ENCODE measurements at regions not wholly inside any gene's neighbourhood (a gene's known extent, or its start where the extent isn't known, plus 50 kb on each side); places are given as distances from the start of the nearest gene placed in this dataset.

GRCh38 chr4:128470492-128471053 is 183.0 kb upstream of the PGRMC2 start:
- H3K4me1 ChIP-seq: peaks cover 0 to 26% (median 5%) of the 10 kb centered on the region in 6 donors
- 72 to 81% (median 76%) methylated on average over 5 of the region's 5 CpGs for WGBS, 5 donors
- no peaks in the 10 kb centered on the region for H3K27me3 ChIP-seq (replicated peaks in 1 of 7)
- TF ChIP-seq POLR2A (IDR thresholded peaks at IDR 0.05) (no peak), POLR2AphosphoS5 (IDR thresholded peaks at IDR 0.05) (peak in 1 of 3 donors; percentile 20)
- H3K36me3 ChIP-seq: no peaks in the 10 kb centered on the region
- no peak for DNase-seq
- no peaks in the 10 kb centered on the region for H3K9me3 ChIP-seq
- H3K27ac ChIP-seq: peak overlapping the region in 1 of 8 donors; percentile 37
- H3K4me3 ChIP-seq: no peak overlapping the region
- intact Hi-C loops (cut with DNase I; ENCODE audit: low total_unique reads): no loop called here

DNA sequence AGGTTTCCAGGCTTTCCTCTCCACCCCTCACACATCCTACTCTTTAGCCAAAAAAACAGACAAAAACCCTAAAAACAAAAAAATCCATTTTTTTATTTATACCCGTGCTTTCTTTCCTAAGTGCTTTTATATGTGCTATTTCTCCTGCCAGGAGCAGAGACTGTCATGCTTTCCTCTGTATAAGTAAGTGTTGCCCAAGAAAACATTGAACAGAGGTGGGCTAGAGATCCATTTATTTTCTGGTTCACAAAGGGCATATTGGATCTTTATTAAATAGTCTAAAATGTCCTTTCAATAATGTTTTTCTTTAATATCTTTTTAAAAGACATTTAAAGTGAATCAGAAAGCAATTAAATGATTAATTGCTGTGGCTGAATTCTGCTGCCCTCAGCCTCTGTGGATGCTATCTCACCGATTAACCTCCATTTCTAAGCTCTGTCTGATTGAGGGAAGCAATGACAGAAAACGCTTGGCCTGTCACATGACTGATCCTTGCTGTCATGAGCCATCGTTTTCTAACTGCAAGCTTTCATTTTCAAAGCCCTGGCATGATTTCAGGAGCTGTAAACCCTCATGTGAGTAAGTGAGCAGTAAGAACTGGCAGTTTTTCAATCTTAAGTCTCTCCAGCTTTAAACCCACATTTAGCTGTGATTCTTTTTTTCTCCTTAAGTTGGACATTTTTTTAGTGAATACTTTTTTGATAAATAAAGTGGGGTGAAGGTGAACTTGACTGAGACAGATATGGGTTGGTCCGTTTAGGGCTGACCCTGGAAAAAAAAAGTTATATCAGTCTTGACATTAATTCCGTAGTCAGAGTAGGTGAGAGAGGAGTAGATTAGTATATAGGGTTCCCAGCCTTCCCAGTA is 180.7 kb upstream of the PGRMC2 start:
- intact Hi-C loops (cut with DNase I; ENCODE audit: low total_unique reads): no loop called here
- H3K9me3 ChIP-seq: no peaks in the 10 kb centered on the region
- H3K4me3 ChIP-seq: no peak overlapping the region
- peak overlapping the region in 6 of 8 donors; percentile 7 to 48 (median 15) for H3K27ac ChIP-seq
- no peaks in the 10 kb centered on the region for H3K27me3 ChIP-seq (replicated peaks in 1 of 7)
- H3K4me1 ChIP-seq: peaks cover 0 to 26% (median 5%) of the 10 kb centered on the region in 6 donors
- WGBS, 5 donors: 38 to 73% (median 44%) methylated on average over 6 of the region's 6 CpGs
- no peak for DNase-seq
- no peaks in the 10 kb centered on the region for H3K36me3 ChIP-seq
- TF ChIP-seq CTCF (IDR thresholded peaks at IDR 0.05 in 8 of 11, conservative IDR thresholded peaks at IDR 0.05 in 3 of 11): no peak
- TF ChIP-seq POLR2AphosphoS5 (IDR thresholded peaks at IDR 0.05): no peak
- TF ChIP-seq POLR2A (IDR thresholded peaks at IDR 0.05): no peak

DNA sequence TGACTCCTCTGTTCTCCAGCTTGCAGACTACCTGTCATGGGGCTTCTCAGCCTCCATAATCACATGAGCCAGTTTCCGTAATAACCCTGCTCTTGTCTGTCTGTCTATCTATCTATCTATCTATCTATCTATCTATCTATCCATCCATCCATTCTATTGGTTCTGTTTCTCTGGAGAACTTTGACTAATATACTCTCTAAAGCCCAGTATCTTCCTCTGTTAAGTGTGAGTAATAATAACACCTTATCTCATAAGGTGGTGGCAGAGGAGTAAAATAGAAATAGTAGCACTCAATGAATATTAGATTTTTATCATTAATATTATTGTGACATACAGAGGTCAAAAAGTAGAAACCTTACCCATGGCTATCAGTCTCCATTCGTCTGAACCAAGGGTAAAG is 177.9 kb upstream of the PGRMC2 start:
- Histone ChIP-seq H3K9me3 (no peaks in the 10 kb centered on the region), H3K4me3 (no peak overlapping the region), H3K27ac (no peak overlapping the region), H3K4me1 (peaks cover 0 to 31% (median 5%) of the 10 kb centered on the region in 6 donors), H3K36me3 (no peaks in the 10 kb centered on the region), H3K27me3 (replicated peaks in 1 of 7) (no peaks in the 10 kb centered on the region)
- TF ChIP-seq POLR2A (IDR thresholded peaks at IDR 0.05) (no peak), POLR2AphosphoS5 (IDR thresholded peaks at IDR 0.05) (no peak), CTCF (IDR thresholded peaks at IDR 0.05 in 8 of 11, conservative IDR thresholded peaks at IDR 0.05 in 3 of 11) (no peak)
- no peak for DNase-seq
- intact Hi-C loops (cut with DNase I; ENCODE audit: low total_unique reads): no loop called here
- 47 to 52% (median 48%) methylated on average over 2 of the region's 2 CpGs for WGBS, 5 donors

DNA sequence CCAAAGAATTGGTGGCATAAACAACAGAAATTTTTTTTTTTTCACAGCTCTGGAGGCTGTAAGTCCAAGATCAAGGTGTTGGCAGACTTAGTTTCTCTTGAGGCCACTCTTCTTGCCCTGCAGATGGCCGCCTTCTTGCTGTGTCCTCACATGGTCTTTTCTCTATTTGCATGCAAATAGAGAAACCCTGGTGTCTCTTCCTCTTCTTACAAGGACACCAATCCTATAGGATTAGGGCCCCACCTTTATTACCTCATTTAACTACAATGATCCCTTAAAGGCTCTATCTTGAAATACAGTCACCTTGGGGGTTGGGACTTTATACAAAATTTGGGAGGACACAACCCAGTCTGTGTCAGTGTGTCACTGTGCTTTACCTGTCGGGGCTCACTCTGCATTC is 175.4 kb upstream of the PGRMC2 start:
- no peak for TF ChIP-seq POLR2A (IDR thresholded peaks at IDR 0.05)
- TF ChIP-seq CTCF (IDR thresholded peaks at IDR 0.05 in 8 of 11, conservative IDR thresholded peaks at IDR 0.05 in 3 of 11): no peak
- TF ChIP-seq POLR2AphosphoS5 (IDR thresholded peaks at IDR 0.05): no peak
- no peak for DNase-seq
- Histone ChIP-seq H3K27me3 (replicated peaks in 1 of 7) (no peaks in the 10 kb centered on the region), H3K27ac (no peak overlapping the region), H3K36me3 (no peaks in the 10 kb centered on the region), H3K4me3 (no peak overlapping the region), H3K4me1 (peaks cover 0 to 14% (median 2%) of the 10 kb centered on the region in 6 donors), H3K9me3 (no peaks in the 10 kb centered on the region)
- intact Hi-C loops (cut with DNase I; ENCODE audit: low total_unique reads): no loop called here
- WGBS, 5 donors: 92 to 97% (median 95%) methylated on average over 2 of the region's 2 CpGs
